OCI-LY7 (cell line): ENCODE measurements at regions not wholly inside any gene's neighbourhood (a gene's known extent, or its start where the extent isn't known, plus 50 kb on each side); places are given as distances from the start of the nearest gene placed in this dataset.
"Not testable (repeated sequence)": the region's sequence is repeated elsewhere in the genome, so short reads cannot be mapped to it uniquely, and the experiment has no call there.

Experiments
- BruUV-seq: library from RNA; stranded (reverse); fragments of 400-500 nt; replicated peaks from 2 replicates; lab custom pipeline; 2021; lab: Mats Ljungman, UMichigan
- CTCF ChIA-PET: fragments of 300-600 bp; sonication (Branson Sonifier 250); formaldehyde crosslinking; loops from one replicate; lab custom pipeline; 2022; ENCODE audit warnings: antibody characterized with exemption; ENCODE audit not compliant: unreplicated experiment; lab: Charles Lee
- POLR2A ChIA-PET: fragments of 300-600 bp; sonication (Branson Sonifier 250); formaldehyde crosslinking; loops from one replicate; lab custom pipeline; 2022; ENCODE audit warnings: antibody characterized with exemption; lab: Charles Lee
- DNase-seq: peaks from one replicate; pipeline ENCODE4 v3.0.0-alpha.2; 2015; ENCODE audit warnings: low spot score
- H2AFZ ChIP-seq: fragments of 200-600 bp; sonication (generic), shearing (Covaris generic); 2 replicates; pipeline ENCODE4 v1.6.1; 2014; ENCODE audit warnings: mild to moderate bottlenecking, antibody characterized with exemption, low read length, moderate library complexity
- H3K27ac ChIP-seq: fragments of 200-600 bp; sonication (generic); 2 replicates; pipeline ENCODE4 v1.5.1; 2014; ENCODE audit warnings: mixed run types, low read depth, mild to moderate bottlenecking, moderate library complexity, low read length, inconsistent platforms; ENCODE audit not compliant: poor library complexity, severe bottlenecking
- H3K36me3 ChIP-seq: fragments of 200-600 bp; sonication (generic); 2 replicates; pipeline ENCODE4 v1.6.1; 2014; ENCODE audit warnings: mild to moderate bottlenecking, antibody characterized with exemption, low read length, moderate library complexity, mixed read lengths; ENCODE audit not compliant: insufficient read depth
- H3K4me1 ChIP-seq: fragments of 200-600 bp; sonication (generic); 2 replicates; pipeline ENCODE4 v1.5.1; 2014; ENCODE audit warnings: mild to moderate bottlenecking, low read length; ENCODE audit not compliant: insufficient read depth, poor library complexity, severe bottlenecking
- H3K4me2 ChIP-seq: fragments of 200-600 bp; sonication (generic); 2 replicates; pipeline ENCODE4 v1.6.1; 2014; ENCODE audit warnings: mild to moderate bottlenecking, low read length
- H3K4me3 ChIP-seq: fragments of 200-600 bp; sonication (generic); 2 replicates; pipeline ENCODE4 v1.5.1; 2014; ENCODE audit warnings: mild to moderate bottlenecking, low read depth, low read length; ENCODE audit not compliant: poor library complexity, severe bottlenecking
- H3K79me2 ChIP-seq: fragments of 200-600 bp; sonication (generic); 2 replicates; pipeline ENCODE4 v1.6.1; 2016; ENCODE audit warnings: low read depth, mild to moderate bottlenecking, low read length, moderate library complexity, mixed read lengths; ENCODE audit not compliant: insufficient read depth
- H3K9me2 ChIP-seq: fragments of 200-600 bp; sonication (generic); 2 replicates; pipeline ENCODE4 v1.6.1; 2016; ENCODE audit warnings: mild to moderate bottlenecking, low read length, mixed read lengths; ENCODE audit not compliant: insufficient read depth
- H3K9me3 ChIP-seq: fragments of 200-600 bp; sonication (generic); 2 replicates; pipeline ENCODE4 v1.6.1; 2014; ENCODE audit warnings: mild to moderate bottlenecking, mixed run types, low read length, mixed read lengths
- H4K20me1 ChIP-seq: fragments of 200-600 bp; sonication (generic); 2 replicates; pipeline ENCODE4 v1.6.1; 2014; ENCODE audit warnings: mild to moderate bottlenecking, antibody characterized with exemption, low read length, moderate library complexity, mixed read lengths; ENCODE audit not compliant: insufficient read depth
- EZH2phosphoT487 ChIP-seq: fragments of 200-600 bp; sonication (generic); IDR thresholded peaks from 2 replicates; pipeline ENCODE4 v1.6.1; 2018; ENCODE audit warnings: low read depth, borderline replicate concordance, mild to moderate bottlenecking, mixed run types, antibody characterized with exemption, low read length, moderate library complexity, mixed read lengths
- intact Hi-C: fragments of 100-400 bp; cut with micrococcal nuclease; formaldehyde crosslinking; loops from one replicate; pipeline ENCODE4 v1.10.0; 2022; ENCODE audit not compliant: unreplicated experiment
- TF ChIP-seq, protein P1 (sequence below): fragments of 200-600 bp; sonication (generic); conservative IDR thresholded peaks from 2 replicates; pipeline ENCODE4 v1.5.1; 2014; ENCODE audit warnings: mild to moderate bottlenecking, antibody characterized with exemption, low read length, moderate library complexity, mixed read lengths

- no peaks in the 10 kb centered on the region for H3K9me3 ChIP-seq
- DNase-seq: no peak
- no TSS peak for BruUV-seq
- H3K4me3 ChIP-seq: no peak overlapping the region
- H3K4me1 ChIP-seq: no peaks in the 10 kb centered on the region
- H3K36me3 ChIP-seq: no peaks in the 10 kb centered on the region
- H4K20me1 ChIP-seq: no peaks in the 10 kb centered on the region
- TF ChIP-seq, protein P1, sequence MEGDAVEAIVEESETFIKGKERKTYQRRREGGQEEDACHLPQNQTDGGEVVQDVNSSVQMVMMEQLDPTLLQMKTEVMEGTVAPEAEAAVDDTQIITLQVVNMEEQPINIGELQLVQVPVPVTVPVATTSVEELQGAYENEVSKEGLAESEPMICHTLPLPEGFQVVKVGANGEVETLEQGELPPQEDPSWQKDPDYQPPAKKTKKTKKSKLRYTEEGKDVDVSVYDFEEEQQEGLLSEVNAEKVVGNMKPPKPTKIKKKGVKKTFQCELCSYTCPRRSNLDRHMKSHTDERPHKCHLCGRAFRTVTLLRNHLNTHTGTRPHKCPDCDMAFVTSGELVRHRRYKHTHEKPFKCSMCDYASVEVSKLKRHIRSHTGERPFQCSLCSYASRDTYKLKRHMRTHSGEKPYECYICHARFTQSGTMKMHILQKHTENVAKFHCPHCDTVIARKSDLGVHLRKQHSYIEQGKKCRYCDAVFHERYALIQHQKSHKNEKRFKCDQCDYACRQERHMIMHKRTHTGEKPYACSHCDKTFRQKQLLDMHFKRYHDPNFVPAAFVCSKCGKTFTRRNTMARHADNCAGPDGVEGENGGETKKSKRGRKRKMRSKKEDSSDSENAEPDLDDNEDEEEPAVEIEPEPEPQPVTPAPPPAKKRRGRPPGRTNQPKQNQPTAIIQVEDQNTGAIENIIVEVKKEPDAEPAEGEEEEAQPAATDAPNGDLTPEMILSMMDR: no peak
- TF ChIP-seq EZH2phosphoT487: no peak
- intact Hi-C loops: no loop called here
- H2AFZ ChIP-seq: no peak overlapping the region
- no peak overlapping the region for H3K4me2 ChIP-seq
- H3K27ac ChIP-seq: no peak overlapping the region
- POLR2A ChIA-PET: interaction anchor here (0.6 to 0.7 kb wide), 3 partner anchors 225 to 921 kb away, joined by 3 to 4 read pairs (median 4); no protein-coding TSS in a partner anchor
- no peaks in the 10 kb centered on the region for H3K9me2 ChIP-seq
- H3K79me2 ChIP-seq: no peaks in the 10 kb centered on the region
- CTCF ChIA-PET: no interaction called here
Measured at GRCh38 chr7:24392774-24393173, 108.8 kb downstream of the NPY start.

- H3K27ac ChIP-seq: no peak overlapping the region
- ChIA-PET CTCF (no interaction called here), POLR2A (interaction anchor here (1.0 kb wide), 1 partner anchor 16 kb away, joined by 4 read pairs; no protein-coding TSS in a partner anchor)
- no peaks in the 10 kb centered on the region for H3K9me3 ChIP-seq
- intact Hi-C loops: no loop called here
- no peaks in the 10 kb centered on the region for H3K9me2 ChIP-seq
- H3K4me3 ChIP-seq: no peak overlapping the region
- no peak overlapping the region for H3K4me2 ChIP-seq
- H2AFZ ChIP-seq: no peak overlapping the region
- H3K79me2 ChIP-seq: no peaks in the 10 kb centered on the region
- H4K20me1 ChIP-seq: no peaks in the 10 kb centered on the region
- DNase-seq: no peak
- no TSS peak for BruUV-seq
- H3K36me3 ChIP-seq: no peaks in the 10 kb centered on the region
- H3K4me1 ChIP-seq: no peaks in the 10 kb centered on the region
- TF ChIP-seq, protein P1: no peak
- TF ChIP-seq EZH2phosphoT487: no peak
Measured at GRCh38 chr7:24395512-24395911, 111.5 kb downstream of the NPY start.

DNA sequence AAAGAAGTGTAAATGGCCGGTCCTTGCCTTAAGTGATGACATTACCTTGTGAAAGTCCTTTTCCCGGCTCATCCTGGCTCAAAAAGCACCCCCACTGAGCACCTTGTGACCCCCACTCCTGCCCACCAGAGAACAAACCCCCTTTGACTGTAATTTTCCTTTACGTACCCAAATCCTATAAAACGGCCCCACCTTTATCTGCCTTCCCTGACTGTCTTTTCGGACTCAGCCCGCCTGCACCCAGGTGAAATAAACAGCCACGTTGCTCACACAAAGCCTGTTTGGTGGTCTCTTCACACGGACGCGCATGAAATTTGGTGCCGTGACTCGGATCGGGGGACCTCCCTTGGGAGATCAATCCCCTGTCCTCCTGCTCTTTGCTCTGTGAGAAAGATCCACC, 112.4 kb downstream of the NPY start:
- H3K4me3 ChIP-seq, H3K27ac ChIP-seq, H3K4me1 ChIP-seq, BruUV-seq, H3K9me2 ChIP-seq, H4K20me1 ChIP-seq, CTCF ChIA-PET, H3K9me3 ChIP-seq, DNase-seq, H2AFZ ChIP-seq, intact Hi-C loops, H3K79me2 ChIP-seq, H3K4me2 ChIP-seq, H3K36me3 ChIP-seq: not testable (repeated sequence)
- POLR2A ChIA-PET: interaction anchor here (0.6 to 1.0 kb wide), 3 partner anchors 17 to 966 kb away, joined by 3 to 4 read pairs (median 3); no protein-coding TSS in a partner anchor
